ENCODE measurements at regions not wholly inside any gene's neighbourhood (a gene's known extent, or its start where the extent isn't known, plus 50 kb on each side); places are given as distances from the start of the nearest gene placed in this dataset.

DNA sequence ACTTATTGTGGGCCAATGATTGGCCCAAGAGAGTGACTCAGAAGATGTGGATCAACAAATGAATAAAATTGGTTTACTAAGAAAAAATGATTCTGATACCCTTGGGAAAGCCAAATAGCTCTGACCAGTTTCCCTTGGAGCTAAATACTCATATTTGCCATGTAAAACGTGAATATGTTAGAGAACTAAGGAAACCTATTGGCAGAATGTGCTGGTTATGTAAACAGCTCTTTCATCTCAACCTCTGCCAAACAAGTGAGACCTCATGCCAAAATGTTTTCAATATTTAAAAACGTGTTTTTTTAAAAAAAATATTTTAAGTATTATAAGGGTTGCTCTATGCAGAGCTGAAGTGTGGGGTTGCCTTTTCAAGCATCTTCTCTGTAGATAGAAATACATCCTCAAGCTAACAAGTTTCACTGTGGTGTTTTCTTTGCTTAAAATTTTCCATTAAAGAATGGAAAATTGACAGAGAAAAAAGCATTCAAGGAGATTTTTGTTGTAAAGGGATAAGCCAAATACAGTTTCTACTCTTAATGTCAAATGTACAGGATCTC lies 186.9 kb upstream of the TUT7 start:
- Mint-ChIP-seq H3K36me3 (ENCODE audit: low read depth) (no peaks in the 10 kb centered on the region), H3K9me3 (ENCODE audit: low read depth) (no peaks in the 10 kb centered on the region), H3K27me3 (no peaks in the 10 kb centered on the region)

DNA sequence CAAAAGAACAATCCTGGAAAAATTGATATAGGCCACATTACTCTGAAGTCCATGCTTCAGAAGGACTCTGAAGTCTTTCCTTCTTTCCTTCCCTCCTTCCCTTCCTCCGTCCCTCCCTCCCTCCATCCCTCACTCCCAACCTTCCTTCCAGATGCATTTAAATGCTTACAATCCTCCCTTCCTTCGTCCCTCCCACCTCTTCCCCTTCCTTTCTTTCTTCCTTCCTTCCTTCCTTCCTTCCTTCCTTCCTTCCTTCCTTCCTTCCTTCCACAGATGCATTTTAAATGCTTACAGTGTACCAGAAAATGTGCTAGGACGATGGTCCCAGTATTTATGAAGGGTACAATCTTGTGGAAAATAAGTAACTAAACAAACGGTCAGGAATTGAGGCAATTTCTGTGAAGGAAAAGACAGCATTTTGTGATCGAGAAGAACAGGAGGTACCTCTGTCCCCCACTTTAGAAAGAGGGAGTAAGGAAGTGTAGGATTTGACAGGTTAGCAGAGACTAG lies 181.3 kb upstream of the TUT7 start:
- ATAC-seq (no peak), DNase-seq (no peak)
- Mint-ChIP-seq H3K4me1 (no peaks in the 10 kb centered on the region), H3K9me3 (ENCODE audit: low read depth) (no peaks in the 10 kb centered on the region), H3K36me3 (ENCODE audit: low read depth) (no peaks in the 10 kb centered on the region), H3K4me3 (no peak overlapping the region), H3K27ac (no peak overlapping the region), H3K27me3 (no peaks in the 10 kb centered on the region)
- CTCF ChIA-PET: no interaction called here
- intact Hi-C loops (cut with DNase I, micrococcal nuclease): no loop called here
- POLR2A ChIA-PET: no interaction called here

More for the DNA sequence above, 186.9 kb upstream of the TUT7 start:
- CTCF ChIA-PET: interaction anchor here (0.9 kb wide), 1 partner anchor 9 kb away, joined by 3 read pairs; no protein-coding TSS in a partner anchor
- ATAC-seq: no peak
- H3K4me3 Mint-ChIP-seq: no peak overlapping the region
- H3K4me1 Mint-ChIP-seq: no peaks in the 10 kb centered on the region
- POLR2A ChIA-PET: no interaction called here
- intact Hi-C loops (cut with DNase I, micrococcal nuclease): no loop called here
- no peak overlapping the region for H3K27ac Mint-ChIP-seq
- DNase-seq: no peak

DNA sequence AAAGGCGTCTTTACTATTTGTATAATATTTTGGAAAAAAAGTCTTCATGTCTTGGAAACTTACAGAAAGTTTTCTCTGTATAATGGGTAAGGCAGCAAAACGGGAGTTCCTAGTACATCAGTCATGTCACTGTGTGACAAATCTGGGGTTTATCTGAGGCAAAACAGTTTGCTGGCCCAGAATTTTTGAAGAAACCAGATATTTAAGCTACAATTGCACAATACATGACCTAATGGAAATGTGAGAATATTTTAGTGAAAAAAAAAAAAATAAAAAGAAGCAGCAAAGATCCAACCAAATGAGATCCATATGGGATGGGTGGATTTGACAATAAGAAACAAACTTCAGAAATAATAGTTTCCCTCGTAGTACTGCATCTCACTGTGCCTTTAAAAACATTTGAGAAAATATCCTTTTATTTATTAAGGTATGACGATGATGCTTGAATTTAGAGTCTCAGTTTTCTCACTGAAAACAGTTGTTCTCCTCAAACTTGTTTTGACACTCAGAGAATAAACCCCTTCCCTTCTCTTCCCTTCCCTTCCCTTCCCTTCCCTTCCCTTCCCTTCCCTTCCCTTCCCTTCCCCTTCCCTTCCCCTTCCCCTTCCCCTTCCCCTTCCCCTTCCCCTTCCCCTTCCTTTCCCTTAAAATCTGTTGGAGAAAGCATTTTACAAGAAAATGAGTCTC lies 180.5 kb upstream of the TUT7 start:
- Mint-ChIP-seq H3K27ac (no peak overlapping the region), H3K36me3 (ENCODE audit: low read depth) (no peaks in the 10 kb centered on the region), H3K4me3 (no peak overlapping the region), H3K27me3 (no peaks in the 10 kb centered on the region), H3K4me1 (no peaks in the 10 kb centered on the region), H3K9me3 (ENCODE audit: low read depth) (no peaks in the 10 kb centered on the region)
- ATAC-seq: no peak
- POLR2A ChIA-PET: no interaction called here
- intact Hi-C loops (cut with DNase I, micrococcal nuclease): no loop called here
- DNase-seq: no peak
- CTCF ChIA-PET: no interaction called here

DNA sequence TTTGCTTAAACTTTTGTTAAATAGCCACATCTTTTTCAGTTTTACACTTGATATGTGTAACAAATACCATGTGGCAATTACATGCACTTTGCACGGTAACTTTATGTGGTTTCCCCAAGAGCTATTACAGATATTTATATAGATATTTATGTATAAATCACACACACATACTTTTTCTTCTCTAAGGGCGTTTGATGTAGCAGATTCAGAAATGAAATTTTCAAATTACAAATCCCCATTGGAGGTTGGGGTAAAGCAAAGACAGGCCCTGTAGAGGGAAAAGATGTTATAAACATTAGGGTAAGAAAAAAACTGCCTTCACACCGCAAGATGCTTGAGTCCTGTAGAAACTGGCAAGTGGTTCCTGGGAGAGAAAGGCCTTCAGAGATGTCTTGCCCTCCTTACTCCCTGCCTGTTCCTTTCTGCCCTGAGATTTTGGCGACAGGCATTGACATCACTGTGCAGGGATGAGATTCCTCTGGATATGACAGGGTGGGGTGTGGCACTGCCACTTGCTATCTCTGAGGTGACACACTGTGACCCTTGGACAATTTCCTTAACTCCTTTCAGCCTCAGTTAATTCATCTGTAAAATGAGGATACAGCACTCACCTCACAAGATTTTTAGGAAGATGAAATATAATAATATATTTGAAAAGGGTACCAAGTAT lies 177.9 kb upstream of the TUT7 start:
- Mint-ChIP-seq H3K4me1 (no peaks in the 10 kb centered on the region), H3K9me3 (ENCODE audit: low read depth) (no peaks in the 10 kb centered on the region), H3K27me3 (peaks cover 9% of the 10 kb centered on the region), H3K27ac (no peak overlapping the region), H3K36me3 (ENCODE audit: low read depth) (no peaks in the 10 kb centered on the region), H3K4me3 (no peak overlapping the region)
- ChIA-PET CTCF (no interaction called here), POLR2A (no interaction called here)
- intact Hi-C loops (cut with DNase I, micrococcal nuclease): no loop called here
- ATAC-seq (no peak), DNase-seq (no peak)

- H3K36me3 Mint-ChIP-seq (ENCODE audit: low read depth): no peaks in the 10 kb centered on the region
- ChIA-PET CTCF (no interaction called here), POLR2A (no interaction called here)
- ATAC-seq (no peak), DNase-seq (no peak)
- H3K4me3 Mint-ChIP-seq: no peak overlapping the region
- H3K4me1 Mint-ChIP-seq: no peaks in the 10 kb centered on the region
- no peaks in the 10 kb centered on the region for H3K9me3 Mint-ChIP-seq (ENCODE audit: low read depth)
- H3K27ac Mint-ChIP-seq: no peak overlapping the region
- intact Hi-C loops (cut with DNase I, micrococcal nuclease): no loop called here
- H3K27me3 Mint-ChIP-seq: peaks cover 10% of the 10 kb centered on the region
Measured at GRCh38 chr9:86531273-86531970, 177.2 kb upstream of the TUT7 start.

DNA sequence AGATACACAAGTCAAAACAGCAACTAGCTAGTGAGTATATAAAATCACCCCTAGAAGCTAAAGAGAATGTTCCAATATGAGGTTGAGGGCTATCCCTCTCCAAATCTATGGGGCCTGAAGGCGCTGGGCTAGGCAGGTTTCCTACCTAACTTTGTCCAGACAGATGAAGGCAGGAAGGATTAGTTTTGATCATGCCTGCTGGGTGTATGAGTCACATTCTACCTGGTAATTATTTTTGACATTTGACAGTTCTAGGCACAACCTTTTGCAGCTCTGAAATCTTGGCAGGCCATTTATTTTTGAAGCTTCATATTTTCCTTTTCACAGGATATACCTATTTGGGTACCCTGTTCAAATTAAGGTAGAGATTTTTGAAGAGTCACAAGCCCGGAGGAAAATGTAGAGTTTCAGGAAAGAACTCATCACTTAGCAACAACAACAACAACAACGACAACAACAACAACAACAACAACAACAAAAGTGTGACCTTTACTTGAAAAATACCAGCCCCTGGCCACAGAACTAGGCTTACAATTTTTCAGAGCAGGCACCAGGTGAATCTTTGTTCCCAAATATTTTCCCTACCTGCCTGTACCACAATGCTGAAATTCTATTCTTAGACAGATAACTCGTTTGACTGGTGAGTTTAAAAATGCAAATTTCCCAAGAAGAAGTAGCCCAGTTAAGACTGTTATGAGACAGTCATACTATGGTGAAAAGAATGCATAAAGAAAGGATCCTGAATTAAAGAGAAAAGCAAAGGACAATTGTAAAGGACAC lies 175.5 kb upstream of the TUT7 start:
- H3K4me1 Mint-ChIP-seq: no peaks in the 10 kb centered on the region
- ATAC-seq: no peak
- no peak for DNase-seq
- POLR2A ChIA-PET: no interaction called here
- intact Hi-C loops (cut with DNase I, micrococcal nuclease): no loop called here
- H3K4me3 Mint-ChIP-seq: no peak overlapping the region
- no peaks in the 10 kb centered on the region for H3K9me3 Mint-ChIP-seq (ENCODE audit: low read depth)
- no peaks in the 10 kb centered on the region for H3K36me3 Mint-ChIP-seq (ENCODE audit: low read depth)
- H3K27me3 Mint-ChIP-seq: peaks cover 14% of the 10 kb centered on the region
- H3K27ac Mint-ChIP-seq: no peak overlapping the region
- CTCF ChIA-PET: interaction anchor here (0.7 kb wide), 1 partner anchor 631 kb away, joined by 3 read pairs; no protein-coding TSS in a partner anchor

DNA sequence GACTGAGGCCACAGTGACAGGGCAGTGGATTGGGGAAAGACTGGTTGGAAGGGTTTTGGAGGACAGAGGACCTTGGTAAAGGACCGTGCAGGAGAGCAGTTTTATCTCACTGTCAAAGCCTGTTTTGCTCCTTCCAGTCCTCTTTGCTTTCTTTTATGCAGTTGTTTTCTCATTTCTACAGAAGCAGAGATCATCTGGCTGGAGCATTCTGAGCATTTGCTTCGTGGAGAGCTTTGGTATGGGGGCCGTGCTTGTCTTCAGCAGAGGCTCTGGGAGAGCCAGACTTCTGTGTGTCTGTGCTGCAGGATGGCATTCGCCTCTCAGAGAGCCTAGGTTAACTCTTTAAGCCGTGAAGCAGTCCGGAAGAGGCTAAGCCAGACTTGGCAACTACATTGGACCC lies 171.8 kb upstream of the TUT7 start:
- ATAC-seq: no peak

GRCh38 chr9:86525182-86525581 lies 171.0 kb upstream of the TUT7 start:
- ATAC-seq (no peak), DNase-seq (no peak)
- intact Hi-C loops (cut with DNase I, micrococcal nuclease): no loop called here
- H3K27ac Mint-ChIP-seq: no peak overlapping the region
- H3K4me3 Mint-ChIP-seq: no peak overlapping the region
- ChIA-PET CTCF (no interaction called here), POLR2A (no interaction called here)
- H3K27me3 Mint-ChIP-seq: peaks cover 14% of the 10 kb centered on the region
- no peaks in the 10 kb centered on the region for H3K9me3 Mint-ChIP-seq (ENCODE audit: low read depth)
- no peaks in the 10 kb centered on the region for H3K4me1 Mint-ChIP-seq
- H3K36me3 Mint-ChIP-seq (ENCODE audit: low read depth): no peaks in the 10 kb centered on the region

More for the DNA sequence above, 171.8 kb upstream of the TUT7 start:
- Mint-ChIP-seq H3K4me1 (no peaks in the 10 kb centered on the region), H3K4me3 (no peak overlapping the region), H3K27ac (no peak overlapping the region), H3K36me3 (ENCODE audit: low read depth) (no peaks in the 10 kb centered on the region), H3K9me3 (ENCODE audit: low read depth) (no peaks in the 10 kb centered on the region), H3K27me3 (peaks cover 14% of the 10 kb centered on the region)
- DNase-seq: no peak
- POLR2A ChIA-PET: no interaction called here
- intact Hi-C loops (cut with DNase I, micrococcal nuclease): no loop called here
- CTCF ChIA-PET: no interaction called here

GRCh38 chr9:86521977-86522376 lies 167.8 kb upstream of the TUT7 start:
- Mint-ChIP-seq H3K27ac (no peak overlapping the region), H3K36me3 (ENCODE audit: low read depth) (no peaks in the 10 kb centered on the region), H3K4me1 (no peaks in the 10 kb centered on the region), H3K4me3 (no peak overlapping the region), H3K27me3 (peaks cover 6% of the 10 kb centered on the region), H3K9me3 (ENCODE audit: low read depth) (no peaks in the 10 kb centered on the region)
- DNase-seq (no peak), ATAC-seq (no peak)
- POLR2A ChIA-PET: no interaction called here
- intact Hi-C loops (cut with DNase I, micrococcal nuclease): loop anchor here in 1 of 2 experiments (2.0 kb wide), 1 partner anchor 73 kb away; no protein-coding TSS in a partner anchor
- CTCF ChIA-PET: no interaction called here

DNA sequence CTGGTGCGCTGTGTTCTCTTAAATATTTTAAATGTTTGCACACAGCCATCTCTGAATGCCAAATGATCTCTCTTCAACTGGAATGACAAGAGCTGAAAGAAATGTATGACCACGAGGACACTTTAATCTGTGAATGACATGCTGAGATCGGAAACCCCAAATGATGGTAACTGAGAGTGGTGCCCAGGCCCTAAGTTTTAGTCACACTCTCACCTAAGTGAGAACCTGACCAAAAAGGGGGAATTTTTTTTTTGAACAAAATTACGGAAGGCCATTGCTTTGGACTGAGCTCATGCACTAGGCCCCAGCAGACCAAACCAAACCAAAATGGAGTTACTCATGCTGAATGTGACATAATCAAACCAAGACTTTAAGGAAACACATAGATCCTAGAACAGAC lies 167.1 kb upstream of the TUT7 start:
- ChIA-PET POLR2A (no interaction called here), CTCF (no interaction called here)
- no peaks in the 10 kb centered on the region for H3K9me3 Mint-ChIP-seq (ENCODE audit: low read depth)

GRCh38 chr9:86519066-86519615 lies 164.9 kb upstream of the TUT7 start:
- peaks cover 2% of the 10 kb centered on the region for H3K27me3 Mint-ChIP-seq
- ATAC-seq: no peak
- H3K36me3 Mint-ChIP-seq (ENCODE audit: low read depth): no peaks in the 10 kb centered on the region
- ChIA-PET CTCF (interaction anchor here (0.6 kb wide), 1 partner anchor 360 kb away, joined by 3 read pairs; no protein-coding TSS in a partner anchor), POLR2A (no interaction called here)
- H3K4me3 Mint-ChIP-seq: no peak overlapping the region
- DNase-seq: no peak
- no peaks in the 10 kb centered on the region for H3K4me1 Mint-ChIP-seq
- H3K9me3 Mint-ChIP-seq (ENCODE audit: low read depth): no peaks in the 10 kb centered on the region
- intact Hi-C loops (cut with DNase I, micrococcal nuclease): no loop called here
- no peak overlapping the region for H3K27ac Mint-ChIP-seq

More for the DNA sequence above, 167.1 kb upstream of the TUT7 start:
- intact Hi-C loops (cut with DNase I, micrococcal nuclease): no loop called here
- H3K4me1 Mint-ChIP-seq: no peaks in the 10 kb centered on the region
- peaks cover 3% of the 10 kb centered on the region for H3K27me3 Mint-ChIP-seq
- H3K36me3 Mint-ChIP-seq (ENCODE audit: low read depth): no peaks in the 10 kb centered on the region
- no peak overlapping the region for H3K4me3 Mint-ChIP-seq
- H3K27ac Mint-ChIP-seq: no peak overlapping the region
- no peak for ATAC-seq
- DNase-seq: no peak

Measured in activated CD4-positive, alpha-beta T cell treated with anti-CD3 and anti-CD28 coated beads for 36 hours (primary cell).